ENCODE measurements at regions not wholly inside any gene's neighbourhood (a gene's known extent, or its start where the extent isn't known, plus 50 kb on each side); places are given as distances from the start of the nearest gene placed in this dataset.

GRCh38 chr5:158084292-158084691 lies 225.3 kb upstream of the CLINT1 start:
- Histone ChIP-seq H4K20me1 (no peaks in the 10 kb centered on the region), H3K36me3 (no peaks in the 10 kb centered on the region), H3K27ac (no peak overlapping the region), H3K4me2 (no peak overlapping the region), H3K4me3 (no peak overlapping the region), H3K4me1 (0 out of 20 replicates have a peak, but pooled peaks cover 0 to under 1% (median 0%) of the 10 kb centered on the region in 10 experiments), H3K9me3 (replicated peaks in 1 of 11) (peaks cover 4 to 21% (median 13%) of the 10 kb centered on the region in 11 experiments; a peak in 13 of 22 replicates), H3K27me3 (no peaks in the 10 kb centered on the region), H3K9ac (no peak overlapping the region)
- no peak for TF ChIP-seq Cebpa-rat (IDR thresholded peaks at IDR 0.05)

- Histone ChIP-seq H3K4me1 (peaks cover 0 to 10% (median 6%) of the 10 kb centered on the region in 10 experiments; a peak in 8 of 20 replicates), H3K27me3 (no peaks in the 10 kb centered on the region), H3K9me3 (replicated peaks in 1 of 11) (peaks cover 2 to 29% (median 18%) of the 10 kb centered on the region in 11 experiments; a peak in 13 of 22 replicates), H4K20me1 (no peaks in the 10 kb centered on the region), H3K36me3 (no peaks in the 10 kb centered on the region), H3K27ac (no peak overlapping the region), H3K4me3 (no peak overlapping the region), H3K9ac (no peak overlapping the region), H3K4me2 (no peak overlapping the region)
- no peak for TF ChIP-seq Cebpa-rat (IDR thresholded peaks at IDR 0.05)
These were observed 223.8 kb upstream of the CLINT1 start for GRCh38 chr5:158082696-158083287.

- Histone ChIP-seq H4K20me1 (no peaks in the 10 kb centered on the region), H3K9ac (no peak overlapping the region), H3K27me3 (no peaks in the 10 kb centered on the region), H3K4me3 (no peak overlapping the region), H3K4me2 (no peak overlapping the region), H3K27ac (no peak overlapping the region), H3K4me1 (peaks cover 7 to 28% (median 17%) of the 10 kb centered on the region in 10 experiments; a peak in 19 of 20 replicates), H3K9me3 (replicated peaks in 1 of 11) (peaks cover 0 to 34% (median 21%) of the 10 kb centered on the region in 11 experiments; a peak in 11 of 22 replicates), H3K36me3 (no peaks in the 10 kb centered on the region)
- no peak for TF ChIP-seq Cebpa-rat (IDR thresholded peaks at IDR 0.05)
These were observed 221.2 kb upstream of the CLINT1 start for GRCh38 chr5:158080112-158080511.

GRCh38 chr5:158079097-158079496 lies 220.2 kb upstream of the CLINT1 start:
- Histone ChIP-seq H3K36me3 (no peaks in the 10 kb centered on the region), H3K27me3 (no peaks in the 10 kb centered on the region), H3K4me1 (peaks cover 17 to 39% (median 27%) of the 10 kb centered on the region in 10 experiments), H3K4me3 (no peak overlapping the region), H3K27ac (no peak overlapping the region), H3K4me2 (peak overlapping the region in 6 of 11 experiments; percentile 1 to 21 (median 12); a peak in 3 of 22 replicates), H3K9me3 (replicated peaks in 1 of 11) (peaks cover 0 to 34% (median 21%) of the 10 kb centered on the region in 11 experiments; a peak in 11 of 22 replicates), H4K20me1 (no peaks in the 10 kb centered on the region), H3K9ac (no peak overlapping the region)
- no peak for TF ChIP-seq Cebpa-rat (IDR thresholded peaks at IDR 0.05)

GRCh38 chr5:158074992-158075769 lies 216.2 kb upstream of the CLINT1 start:
- Histone ChIP-seq H3K27me3 (no peaks in the 10 kb centered on the region), H3K9ac (peak overlapping the region in 10 of 11 experiments; percentile 14 to 71 (median 40); a peak in 14 of 22 replicates), H3K4me3 (peak overlapping the region in 1 of 10 experiments; percentile 21; a peak in 4 of 20 replicates), H3K9me3 (replicated peaks in 1 of 11) (peaks cover 0 to 53% (median 23%) of the 10 kb centered on the region in 11 experiments; a peak in 12 of 22 replicates), H3K4me2 (peak overlapping the region; percentile 36 to 79 (median 63)), H3K4me1 (peaks cover 25 to 60% (median 41%) of the 10 kb centered on the region in 10 experiments), H4K20me1 (no peaks in the 10 kb centered on the region), H3K36me3 (no peaks in the 10 kb centered on the region), H3K27ac (peak overlapping the region in 10 of 11 experiments; percentile 11 to 81 (median 48); a peak in 16 of 22 replicates)
- no peak for TF ChIP-seq Cebpa-rat (IDR thresholded peaks at IDR 0.05)

- H3K9ac ChIP-seq: peak overlapping the region in 7 of 11 experiments; percentile 1 to 71 (median 32); a peak in 5 of 22 replicates
- no peaks in the 10 kb centered on the region for H4K20me1 ChIP-seq
- H3K4me2 ChIP-seq: peak overlapping the region; percentile 36 to 79 (median 63); a peak in 20 of 22 replicates
- no peak for TF ChIP-seq Cebpa-rat (IDR thresholded peaks at IDR 0.05)
- H3K27me3 ChIP-seq: no peaks in the 10 kb centered on the region
- H3K36me3 ChIP-seq: no peaks in the 10 kb centered on the region
- peaks cover 26 to 65% (median 46%) of the 10 kb centered on the region in 10 experiments for H3K4me1 ChIP-seq
- H3K4me3 ChIP-seq: no peak overlapping the region
- H3K9me3 ChIP-seq (replicated peaks in 1 of 11): peaks cover 0 to 47% (median 18%) of the 10 kb centered on the region in 11 experiments; a peak in 11 of 22 replicates
- H3K27ac ChIP-seq: peak overlapping the region in 7 of 11 experiments; percentile 11 to 81 (median 27); a peak in 10 of 22 replicates
These were observed 215.6 kb upstream of the CLINT1 start for GRCh38 chr5:158074597-158074991.

- H3K4me1 ChIP-seq: peaks cover 18 to 46% (median 38%) of the 10 kb centered on the region in 10 experiments
- H3K27me3 ChIP-seq: no peaks in the 10 kb centered on the region
- TF ChIP-seq Cebpa-rat (IDR thresholded peaks at IDR 0.05): no peak
- H4K20me1 ChIP-seq: no peaks in the 10 kb centered on the region
- no peak overlapping the region for H3K27ac ChIP-seq
- H3K4me3 ChIP-seq: no peak overlapping the region
- H3K4me2 ChIP-seq: peak overlapping the region in 9 of 11 experiments; percentile 27 to 67 (median 49); a peak in 16 of 22 replicates
- H3K36me3 ChIP-seq: no peaks in the 10 kb centered on the region
- peaks cover 0 to 52% (median 13%) of the 10 kb centered on the region in 11 experiments; a peak in 14 of 22 replicates for H3K9me3 ChIP-seq (replicated peaks in 1 of 11)
- H3K9ac ChIP-seq: no peak overlapping the region
These were observed 211.9 kb upstream of the CLINT1 start for GRCh38 chr5:158070859-158071258.

GRCh38 chr5:158069838-158070237 lies 210.9 kb upstream of the CLINT1 start:
- Histone ChIP-seq H3K9me3 (replicated peaks in 1 of 11) (peaks cover 0 to 56% (median 13%) of the 10 kb centered on the region in 11 experiments; a peak in 14 of 22 replicates), H3K4me2 (peak overlapping the region in 9 of 11 experiments; percentile 27 to 67 (median 49); a peak in 16 of 22 replicates), H3K36me3 (no peaks in the 10 kb centered on the region), H3K9ac (no peak overlapping the region), H3K27ac (peak overlapping the region in 2 of 11 experiments; percentile 11 to 27; a peak in 1 of 22 replicates), H3K4me3 (no peak overlapping the region), H3K4me1 (peaks cover 10 to 44% (median 30%) of the 10 kb centered on the region in 10 experiments), H3K27me3 (no peaks in the 10 kb centered on the region), H4K20me1 (no peaks in the 10 kb centered on the region)
- TF ChIP-seq Cebpa-rat (IDR thresholded peaks at IDR 0.05): no peak

- H3K4me1 ChIP-seq: peaks cover 4 to 36% (median 21%) of the 10 kb centered on the region in 10 experiments; a peak in 17 of 20 replicates
- no peaks in the 10 kb centered on the region for H3K27me3 ChIP-seq
- H4K20me1 ChIP-seq: no peaks in the 10 kb centered on the region
- peaks cover 0 to 62% (median 17%) of the 10 kb centered on the region in 11 experiments; a peak in 14 of 22 replicates for H3K9me3 ChIP-seq (replicated peaks in 1 of 11)
- H3K4me2 ChIP-seq: no peak overlapping the region
- no peak overlapping the region for H3K4me3 ChIP-seq
- H3K36me3 ChIP-seq: no peaks in the 10 kb centered on the region
- H3K9ac ChIP-seq: no peak overlapping the region
- no peak for TF ChIP-seq Cebpa-rat (IDR thresholded peaks at IDR 0.05)
- no peak overlapping the region for H3K27ac ChIP-seq
These were observed 210.0 kb upstream of the CLINT1 start for GRCh38 chr5:158068964-158069363.
